MM.1S (cell line): ENCODE measurements at regions not wholly inside any gene's neighbourhood (a gene's known extent, or its start where the extent isn't known, plus 50 kb on each side); places are given as distances from the start of the nearest gene placed in this dataset.

ENCODE experiments used
- CTCF ChIP-seq: fragments of 300-600 bp; sonication (generic); IDR thresholded peaks from 2 replicates; pipeline ENCODE4 v1.5.1; 2016; ENCODE audit warnings: antibody characterized with exemption, low read length, mixed read lengths
- EZH2 ChIP-seq: fragments of 300-600 bp; sonication (generic); optimal IDR thresholded peaks from 2 replicates; pipeline ENCODE3; 2017; ENCODE audit warnings: low read depth, mild to moderate bottlenecking, antibody characterized with exemption, low read length, mixed read lengths
- EZH2phosphoT487 ChIP-seq: fragments of 300-600 bp; sonication (generic); IDR thresholded peaks from 2 replicates; pipeline ENCODE4 v1.6.1; 2018; ENCODE audit warnings: antibody characterized with exemption, low read length

GRCh38 chr2:12109363-12110017, 363.1 kb downstream of the LPIN1 start:
- no peak for TF ChIP-seq CTCF
- TF ChIP-seq EZH2phosphoT487 = no peak
- no peak for TF ChIP-seq EZH2
